H9 (cell line): ENCODE measurements at regions not wholly inside any gene's neighbourhood (a gene's known extent, or its start where the extent isn't known, plus 50 kb on each side); places are given as distances from the start of the nearest gene placed in this dataset.

Experiments
- DNase-seq: peaks from one replicate; pipeline ENCODE4 v3.0.0-alpha.2; 2017
- H2AFZ ChIP-seq: one replicate; pipeline ENCODE4 v1.6.1; 2013; ENCODE audit warnings: mild to moderate bottlenecking, low read length, control low read depth, moderate library complexity
- H2AK5ac ChIP-seq: 2 replicates; pipeline ENCODE4 v1.6.1; 2013; ENCODE audit warnings: low read length, control low read depth, mixed read lengths; ENCODE audit not compliant: insufficient read length
- H2BK120ac ChIP-seq: one replicate; pipeline ENCODE4 v1.6.1; 2013; ENCODE audit warnings: low read depth, mild to moderate bottlenecking, low read length, control low read depth, inconsistent platforms; ENCODE audit not compliant: poor library complexity, severe bottlenecking
- H2BK12ac ChIP-seq: 2 replicates; pipeline ENCODE4 v1.6.1; 2013; ENCODE audit warnings: low read length, control low read depth, mixed read lengths, low read depth; ENCODE audit not compliant: insufficient read length
- H2BK15ac ChIP-seq: 2 replicates; pipeline ENCODE4 v1.6.1; 2013; ENCODE audit warnings: low read depth, low read length, control low read depth
- H2BK20ac ChIP-seq: one replicate; pipeline ENCODE4 v1.6.1; 2013; ENCODE audit warnings: low read depth, mild to moderate bottlenecking, low read length, control low read depth, inconsistent platforms; ENCODE audit not compliant: poor library complexity, severe bottlenecking
- H2BK5ac ChIP-seq: 2 replicates; pipeline ENCODE4 v1.6.1; 2013; ENCODE audit warnings: low read length, control low read depth, mixed read lengths; ENCODE audit not compliant: insufficient read length
- H3K14ac ChIP-seq: 2 replicates; pipeline ENCODE4 v1.6.1; 2013; ENCODE audit warnings: low read length, control low read depth; ENCODE audit not compliant: insufficient read depth
- H3K18ac ChIP-seq: 2 replicates; pipeline ENCODE4 v1.6.1; 2013; ENCODE audit warnings: low read depth, mild to moderate bottlenecking, mixed read lengths, low read length, control low read depth; ENCODE audit not compliant: insufficient read length
- H3K23ac ChIP-seq: 2 replicates; pipeline ENCODE4 v1.6.1; 2013; ENCODE audit warnings: low read length, control low read depth, mixed read lengths, low read depth; ENCODE audit not compliant: insufficient read length
- H3K23me2 ChIP-seq: 2 replicates; pipeline ENCODE4 v1.6.1; 2013; ENCODE audit warnings: low read depth, mild to moderate bottlenecking, mixed read lengths, low read length, control low read depth; ENCODE audit not compliant: insufficient read length, poor library complexity, severe bottlenecking
- H3K27ac ChIP-seq: 2 replicates; pipeline ENCODE4 v1.5.1; 2013; ENCODE audit warnings: low read length, control low read depth, mixed read lengths, low read depth; ENCODE audit not compliant: insufficient read length
- H3K27me3 ChIP-seq: 2 replicates; pipeline ENCODE4 v1.6.1; 2013; ENCODE audit warnings: low read length, control low read depth, inconsistent platforms; ENCODE audit not compliant: insufficient read depth
- H3K4ac ChIP-seq: 2 replicates; pipeline ENCODE4 v1.6.1; 2013; ENCODE audit warnings: low read depth, mild to moderate bottlenecking, control low read depth, inconsistent platforms, low read length, moderate library complexity
- H3K4me1 ChIP-seq: 2 replicates; pipeline ENCODE4 v1.6.1; 2013; ENCODE audit warnings: low read length, control low read depth, inconsistent platforms; ENCODE audit not compliant: insufficient read depth
- H3K4me2 ChIP-seq: 2 replicates; pipeline ENCODE4 v1.6.1; 2013; ENCODE audit warnings: low read length, control low read depth, mixed read lengths; ENCODE audit not compliant: insufficient read length, insufficient read depth
- H3K56ac ChIP-seq: 2 replicates; pipeline ENCODE4 v1.6.1; 2013; ENCODE audit warnings: low read depth, mild to moderate bottlenecking, mixed read lengths, low read length, control low read depth; ENCODE audit not compliant: insufficient read length
- H3K79me1 ChIP-seq: 2 replicates; pipeline ENCODE4 v1.6.1; 2013; ENCODE audit warnings: low read depth, mild to moderate bottlenecking, moderate library complexity, low read length, control low read depth, inconsistent platforms; ENCODE audit not compliant: insufficient read depth, poor library complexity, severe bottlenecking
- H3K79me2 ChIP-seq: 2 replicates; pipeline ENCODE4 v1.6.1; 2013; ENCODE audit warnings: low read length, control low read depth, inconsistent platforms; ENCODE audit not compliant: insufficient read depth
- H3K9ac ChIP-seq: 2 replicates; pipeline ENCODE4 v1.6.1; 2013; ENCODE audit warnings: low read length, control low read depth, mixed read lengths; ENCODE audit not compliant: insufficient read length; ENCODE audit errors: extremely low read depth
- H3K9me3 ChIP-seq: one replicate; pipeline ENCODE4 v1.6.1; 2013; ENCODE audit warnings: low read depth, low read length, inconsistent platforms; ENCODE audit not compliant: control insufficient read depth
- H3T11ph ChIP-seq: one replicate; pipeline ENCODE4 v1.6.1; 2013; ENCODE audit warnings: mild to moderate bottlenecking, low read length, control low read depth, inconsistent platforms
- H4K20me1 ChIP-seq: one replicate; pipeline ENCODE4 v1.6.1; 2013; ENCODE audit not compliant: control insufficient read depth, insufficient read length, insufficient read depth
- H4K5ac ChIP-seq: 2 replicates; pipeline ENCODE4 v1.6.1; 2013; ENCODE audit warnings: low read depth, mild to moderate bottlenecking, mixed read lengths, low read length, control low read depth; ENCODE audit not compliant: insufficient read length
- H4K8ac ChIP-seq: replicated peaks from 2 replicates; pipeline ENCODE4 v1.6.1; 2013; ENCODE audit warnings: low read length, control low read depth, mixed read lengths, low read depth; ENCODE audit not compliant: insufficient read length
- H4K91ac ChIP-seq: 2 replicates; pipeline ENCODE4 v1.6.1; 2013; ENCODE audit warnings: low read depth, mild to moderate bottlenecking, moderate library complexity, mixed read lengths, low read length, control low read depth; ENCODE audit not compliant: insufficient read length
- H3K27ac Mint-ChIP-seq, 3 experiments: 2 replicates in 2 of 3; 3 replicates in 1 of 3; pipeline ENCODE4 v1.8.0; 2020 to 2021; ENCODE audit warnings: mixed read lengths in 3 of 3, mild to moderate bottlenecking in 1 of 3, moderate library complexity in 1 of 3
- H3K27me3 Mint-ChIP-seq: 2 replicates; pipeline ENCODE4 v1.8.0; 2021; ENCODE audit warnings: low read depth, mild to moderate bottlenecking, moderate library complexity, mixed read lengths
- H3K36me3 Mint-ChIP-seq, 3 experiments: 2 replicates in 2 of 3; 3 replicates in 1 of 3; pipeline ENCODE4 v1.8.0; 2020 to 2021; ENCODE audit warnings: low read depth in 3 of 3, mixed read lengths in 3 of 3; ENCODE audit not compliant: insufficient read depth in 1 of 3
- H3K4me1 Mint-ChIP-seq, 2 experiments: 2 replicates each; pipeline ENCODE4 v1.8.0; 2020; ENCODE audit warnings: mixed read lengths in 2 of 2
- H3K4me3 Mint-ChIP-seq, 2 experiments: 2 replicates in 1 of 2; 3 replicates in 1 of 2; pipeline ENCODE4 v1.8.0; 2020 to 2021; ENCODE audit warnings: mild to moderate bottlenecking in 2 of 2, mixed read lengths in 2 of 2, moderate library complexity in 1 of 2
- H3K9me3 Mint-ChIP-seq, 2 experiments: 2 replicates in 1 of 2; 3 replicates in 1 of 2; pipeline ENCODE4 v1.8.0; 2020; ENCODE audit warnings: mild to moderate bottlenecking in 2 of 2, mixed read lengths in 2 of 2, moderate library complexity in 1 of 2
- CTCF ChIP-seq: fragments of 200-600 bp; sonication (generic); conservative IDR thresholded peaks from 3 replicates; pipeline ENCODE4 v1.8.0; 2021; ENCODE audit warnings: antibody characterized with exemption, mild to moderate bottlenecking

- Histone ChIP-seq H3K4ac (no peak overlapping the region), H3K4me1 (no peaks in the 10 kb centered on the region; the same call in 1 of the 2 replicates), H2AFZ (no peak overlapping the region), H2BK12ac (no peak overlapping the region), H2BK15ac (no peak overlapping the region), H3K23ac (no peak overlapping the region), H3K79me1 (no peaks in the 10 kb centered on the region), H2BK120ac (no peak overlapping the region), H3K27me3 (no peaks in the 10 kb centered on the region), H3K4me2 (no peak overlapping the region), H3K18ac (no peak overlapping the region), H3K23me2 (no peaks in the 10 kb centered on the region), H2BK20ac (no peak overlapping the region), H3K27ac (no peak overlapping the region), H4K8ac (no peak overlapping the region), H3K9me3 (no peaks in the 10 kb centered on the region), H3K14ac (no peak overlapping the region), H3T11ph (no peak overlapping the region), H4K5ac (no peak overlapping the region), H2BK5ac (no peak overlapping the region), H3K56ac (no peak overlapping the region), H4K20me1 (no peaks in the 10 kb centered on the region), H4K91ac (no peak overlapping the region), H2AK5ac (no peak overlapping the region), H3K9ac (no peak overlapping the region), H3K79me2 (no peaks in the 10 kb centered on the region)
- peaks cover 11% of the 10 kb centered on the region for H3K27me3 Mint-ChIP-seq
- H3K4me3 Mint-ChIP-seq = no peak overlapping the region
- H3K9me3 Mint-ChIP-seq = no peaks in the 10 kb centered on the region; a peak in 1 of 5 replicates
- H3K27ac Mint-ChIP-seq = no peak overlapping the region
- DNase-seq = no peak
- TF ChIP-seq CTCF = no peak
- no peaks in the 10 kb centered on the region for H3K36me3 Mint-ChIP-seq
- peaks cover 8 to 10% of the 10 kb centered on the region in 2 experiments for H3K4me1 Mint-ChIP-seq
These were observed 272.4 kb downstream of the SKAP2 start for GRCh38 chr7:26592011-26592410.
